ENCODE measurements at regions not wholly inside any gene's neighbourhood (a gene's known extent, or its start where the extent isn't known, plus 50 kb on each side); places are given as distances from the start of the nearest gene placed in this dataset.

- DNase-seq (ENCODE audit: low spot score), result no peak
- Histone ChIP-seq H3K27ac (no peak overlapping the region), H3K4me3 (no peak overlapping the region)
- TF ChIP-seq CTCF (IDR thresholded peaks at IDR 0.05), result no peak
Measured at GRCh38 chr10:64206409-64206808, 685.2 kb downstream of the REEP3 start.

- no peak overlapping the region for H3K4me3 ChIP-seq
- no peak overlapping the region for H3K27ac ChIP-seq
- no peak for TF ChIP-seq CTCF (IDR thresholded peaks at IDR 0.05)
- DNase-seq (ENCODE audit: low spot score), result no peak
Measured at GRCh38 chr10:64209561-64209960, 688.4 kb downstream of the REEP3 start.

GRCh38 chr10:64210211-64210610, 689.0 kb downstream of the REEP3 start:
- no peak overlapping the region for H3K27ac ChIP-seq
- H3K4me3 ChIP-seq, result no peak overlapping the region
- no peak for TF ChIP-seq CTCF (IDR thresholded peaks at IDR 0.05)
- no peak for DNase-seq (ENCODE audit: low spot score)

- H3K27ac ChIP-seq, result peak overlapping the region in 1 of 2 donors; percentile 12
- no peak overlapping the region for H3K4me3 ChIP-seq
- no peak for TF ChIP-seq CTCF (IDR thresholded peaks at IDR 0.05)
- no peak for DNase-seq (ENCODE audit: low spot score)
Measured at GRCh38 chr10:64211466-64211865, 690.3 kb downstream of the REEP3 start.

GRCh38 chr10:64215088-64215487, 693.9 kb downstream of the REEP3 start:
- no peak overlapping the region for H3K4me3 ChIP-seq
- no peak overlapping the region for H3K27ac ChIP-seq
- no peak for DNase-seq (ENCODE audit: low spot score)
- no peak for TF ChIP-seq CTCF (IDR thresholded peaks at IDR 0.05)

- Histone ChIP-seq H3K27ac (no peak overlapping the region), H3K4me3 (no peak overlapping the region)
- DNase-seq (ENCODE audit: low spot score), result no peak
- TF ChIP-seq CTCF (IDR thresholded peaks at IDR 0.05), result no peak
Measured at GRCh38 chr10:64219271-64220025, 698.2 kb downstream of the REEP3 start.

GRCh38 chr10:64234489-64234888, 713.3 kb downstream of the REEP3 start:
- DNase-seq (ENCODE audit: low spot score), result no peak
- no peak overlapping the region for H3K4me3 ChIP-seq

More at GRCh38 chr10:64234489-64234888, 713.3 kb downstream of the REEP3 start:
- TF ChIP-seq CTCF (IDR thresholded peaks at IDR 0.05), result no peak
- H3K27ac ChIP-seq, result no peak overlapping the region

All from coronary artery (tissue), 2 donors.